Sciatic nerve (tissue), 2 donors: ENCODE measurements at regions not wholly inside any gene's neighbourhood (a gene's known extent, or its start where the extent isn't known, plus 50 kb on each side); places are given as distances from the start of the nearest gene placed in this dataset.
"Not testable (repeated sequence)": the region's sequence is repeated elsewhere in the genome, so short reads cannot be mapped to it uniquely, and the experiment has no call there.

ENCODE experiments used
- ATAC-seq: fragments of 200-7000 bp; cut with Tn5 transposase; one replicate; pipeline ENCODE4 v1.9.1; 2020; ENCODE audit warnings: mild to moderate bottlenecking, moderate library complexity
- DNase-seq: peaks from one replicate; pipeline ENCODE4 v3.0.0-alpha.2; 2020; ENCODE audit warnings: low spot score
- intact Hi-C: fragments of 100-400 bp; cut with DNase I; formaldehyde crosslinking; loops from one replicate; pipeline ENCODE4 v1.14.2; 2022
- donor health status: DM: no; HTN: no; CAD: no.
- donor health status: DM: no; HTN: no; CAD: no.

GRCh38 chr7:19338512-19338911, 193.3 kb upstream of the FERD3L start:
- DNase-seq, intact Hi-C loops, ATAC-seq: not testable (repeated sequence)

DNA sequence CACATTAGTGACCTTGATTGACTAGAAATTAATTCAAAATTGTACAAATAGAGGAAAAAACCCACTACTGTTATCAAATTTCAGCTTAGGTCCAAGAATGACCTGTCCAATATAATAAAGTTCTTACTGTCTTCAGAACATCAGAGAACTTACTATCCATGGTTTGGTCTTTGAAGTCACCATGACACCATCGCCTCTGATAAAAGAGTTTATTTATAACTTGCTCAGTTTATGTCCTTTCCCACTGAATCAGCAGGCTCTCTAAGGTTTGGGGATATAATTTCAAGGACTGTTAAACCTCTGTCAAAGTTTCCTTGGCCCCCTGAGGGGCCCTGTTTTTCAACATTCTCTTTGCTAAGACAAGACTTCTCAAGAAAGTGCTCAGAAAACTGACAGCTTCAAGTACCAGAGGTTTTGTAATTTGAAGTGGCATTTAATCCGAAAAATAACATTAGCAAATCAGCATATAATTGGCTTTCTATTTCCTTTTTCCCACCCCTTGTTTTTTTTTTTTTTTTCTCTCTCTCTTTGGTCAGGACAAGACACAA, 191.7 kb upstream of the FERD3L start:
- DNase-seq (no peak), ATAC-seq (no peak)
- intact Hi-C loops, result no loop called here

DNA sequence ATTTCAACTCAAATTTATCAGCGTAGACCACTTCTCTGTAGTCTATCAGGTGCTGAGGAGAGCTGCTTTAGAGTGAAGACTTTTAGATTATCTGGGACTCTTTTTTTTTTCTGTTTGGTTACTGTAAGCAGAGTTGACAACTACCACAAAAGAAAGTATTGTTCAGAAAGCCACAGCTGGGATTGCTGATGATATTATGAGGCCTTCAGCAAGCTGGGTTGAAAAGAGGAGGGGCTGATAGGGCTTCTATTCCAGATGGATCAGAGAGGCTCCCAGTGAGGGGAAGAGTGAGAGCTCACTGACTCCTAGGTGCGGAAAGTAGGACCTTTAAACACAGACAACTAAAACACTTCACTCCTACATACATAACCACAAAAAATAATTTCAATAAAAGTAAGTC, 188.5 kb upstream of the FERD3L start:
- no peak for DNase-seq
- intact Hi-C loops, result no loop called here
- no peak for ATAC-seq

DNA sequence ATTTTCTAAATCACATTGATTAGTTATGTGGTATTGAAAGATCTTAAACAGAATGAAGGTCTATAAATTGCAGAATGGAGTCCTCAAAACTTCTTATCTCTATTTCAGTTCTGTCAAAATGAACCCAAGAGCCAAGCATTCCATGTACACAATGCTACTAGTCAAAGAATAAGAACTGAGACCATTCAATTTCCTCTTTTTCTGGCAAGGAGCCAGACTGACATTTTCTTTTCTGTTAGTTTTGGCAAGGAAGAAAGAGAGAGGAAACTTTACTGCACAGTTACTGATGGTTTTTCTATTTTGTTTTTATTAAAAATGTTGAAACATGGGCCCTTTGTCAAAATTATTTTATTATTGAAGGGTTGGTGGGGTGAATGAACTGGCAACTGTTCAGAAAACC, 181.8 kb upstream of the FERD3L start:
- DNase-seq, result no peak
- intact Hi-C loops, result no loop called here
- no peak for ATAC-seq

GRCh38 chr7:19322002-19322401, 176.8 kb upstream of the FERD3L start:
- ATAC-seq (no peak), DNase-seq (no peak)
- intact Hi-C loops, result no loop called here

DNA sequence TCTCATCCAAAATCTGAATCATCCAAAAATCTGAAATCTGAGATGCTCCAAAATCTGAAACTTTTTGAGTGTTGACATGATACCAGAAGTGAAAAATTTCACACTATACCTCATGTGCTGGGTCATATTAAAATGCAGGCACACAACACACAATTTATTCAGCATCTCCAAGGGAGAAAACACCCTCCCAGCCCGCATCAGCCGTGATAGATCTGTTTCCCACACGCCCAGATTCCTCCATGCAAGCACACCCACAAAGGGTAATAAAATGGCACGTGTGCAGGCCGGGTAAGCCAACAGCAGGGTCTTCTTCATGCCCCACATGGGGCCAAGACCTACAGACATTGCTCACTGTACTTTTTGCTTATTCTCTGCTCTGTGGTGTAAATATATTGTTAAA, 173.1 kb upstream of the FERD3L start:
- no peak for ATAC-seq
- DNase-seq, result no peak
- intact Hi-C loops, result no loop called here

GRCh38 chr7:19317461-19317860, 172.2 kb upstream of the FERD3L start:
- ATAC-seq, result no peak
- intact Hi-C loops, result no loop called here
- no peak for DNase-seq

DNA sequence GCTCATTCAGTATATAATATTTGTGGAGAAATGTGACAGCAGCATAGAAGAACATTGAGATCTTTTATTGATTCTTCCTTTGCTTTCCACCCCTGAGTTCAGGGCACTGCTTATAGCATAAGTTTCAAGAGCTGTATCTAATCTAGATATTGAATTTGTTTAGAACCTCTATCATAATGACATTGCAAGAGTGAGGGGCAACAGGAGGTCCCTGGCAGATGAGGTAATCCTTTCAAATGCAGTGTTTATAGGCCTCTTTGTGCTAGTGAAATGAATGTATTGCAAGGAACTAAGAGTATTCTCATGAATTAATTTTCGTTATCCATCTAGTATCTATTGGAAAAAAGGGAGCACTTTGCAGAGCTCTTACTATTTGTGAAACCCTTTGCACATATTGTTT, 167.2 kb upstream of the FERD3L start:
- no peak for DNase-seq
- no peak for ATAC-seq

GRCh38 chr7:19307554-19307953, 162.3 kb upstream of the FERD3L start:
- intact Hi-C loops, result no loop called here
- DNase-seq, result no peak
- ATAC-seq, result no peak

More for the DNA sequence above, 167.2 kb upstream of the FERD3L start:
- intact Hi-C loops, result no loop called here

- ATAC-seq, result no peak
- intact Hi-C loops, result no loop called here
These were observed 160.5 kb upstream of the FERD3L start for GRCh38 chr7:19305698-19306097.

GRCh38 chr7:19304086-19304485, 158.9 kb upstream of the FERD3L start:
- intact Hi-C loops, result no loop called here
- ATAC-seq (no peak), DNase-seq (no peak)

More at GRCh38 chr7:19305698-19306097, 160.5 kb upstream of the FERD3L start:
- no peak for DNase-seq

- intact Hi-C loops, result no loop called here
- DNase-seq, result no peak
- ATAC-seq, result no peak
These were observed 157.5 kb upstream of the FERD3L start for GRCh38 chr7:19302731-19303130.

DNA sequence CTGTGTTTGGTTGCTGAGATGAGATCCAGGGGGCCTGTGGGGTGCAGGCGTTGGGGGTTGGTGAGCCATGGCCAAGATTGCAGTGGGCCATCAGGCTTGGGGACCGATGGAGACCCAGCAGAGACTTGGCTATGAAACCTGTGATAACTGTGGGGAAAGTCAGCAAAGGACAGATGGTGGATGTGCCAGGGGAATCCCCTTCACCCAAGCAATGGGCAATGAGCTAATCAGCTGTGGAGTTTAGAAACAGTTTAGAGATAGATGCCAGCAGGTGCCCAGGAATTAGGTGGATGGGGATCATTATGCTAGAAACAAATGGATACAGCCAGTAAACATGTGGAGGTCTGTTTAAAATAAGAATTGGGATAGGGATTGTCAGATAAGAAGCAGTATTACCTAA, 151.4 kb upstream of the FERD3L start:
- intact Hi-C loops, result no loop called here
- no peak for DNase-seq
- ATAC-seq, result no peak

GRCh38 chr7:19295376-19295775, 150.2 kb upstream of the FERD3L start:
- ATAC-seq, result no peak
- intact Hi-C loops, result no loop called here
- DNase-seq, result no peak

GRCh38 chr7:19294619-19295018, 149.4 kb upstream of the FERD3L start:
- intact Hi-C loops, result no loop called here
- no peak for DNase-seq

DNA sequence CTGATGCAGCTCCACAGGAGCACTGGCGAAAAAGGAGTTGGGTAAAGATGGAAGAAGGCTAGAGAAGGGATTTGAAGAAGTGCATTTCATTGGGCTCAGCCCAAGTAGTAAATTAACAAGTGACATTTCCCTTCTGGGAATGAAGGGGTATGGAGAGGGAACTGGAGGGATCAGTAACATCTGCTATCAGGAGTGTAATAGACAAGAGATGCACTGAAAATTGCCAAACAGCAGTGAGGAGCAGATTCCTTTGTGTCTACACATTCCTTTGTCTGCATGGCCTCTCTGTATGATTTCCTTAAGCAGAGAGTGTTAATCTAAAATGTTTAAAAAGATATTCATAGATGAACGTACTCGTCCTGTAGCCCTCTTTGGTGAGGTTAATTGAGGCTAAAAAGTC, 148.2 kb upstream of the FERD3L start:
- intact Hi-C loops, result no loop called here
- DNase-seq, result no peak
- no peak for ATAC-seq

More at GRCh38 chr7:19294619-19295018, 149.4 kb upstream of the FERD3L start:
- ATAC-seq, result no peak

- DNase-seq (no peak), ATAC-seq (no peak)
- intact Hi-C loops, result no loop called here
These were observed 145.7 kb upstream of the FERD3L start for GRCh38 chr7:19290968-19291367.

- intact Hi-C loops, result no loop called here
- DNase-seq (no peak), ATAC-seq (no peak)
These were observed 144.8 kb upstream of the FERD3L start for GRCh38 chr7:19290066-19290465.

DNA sequence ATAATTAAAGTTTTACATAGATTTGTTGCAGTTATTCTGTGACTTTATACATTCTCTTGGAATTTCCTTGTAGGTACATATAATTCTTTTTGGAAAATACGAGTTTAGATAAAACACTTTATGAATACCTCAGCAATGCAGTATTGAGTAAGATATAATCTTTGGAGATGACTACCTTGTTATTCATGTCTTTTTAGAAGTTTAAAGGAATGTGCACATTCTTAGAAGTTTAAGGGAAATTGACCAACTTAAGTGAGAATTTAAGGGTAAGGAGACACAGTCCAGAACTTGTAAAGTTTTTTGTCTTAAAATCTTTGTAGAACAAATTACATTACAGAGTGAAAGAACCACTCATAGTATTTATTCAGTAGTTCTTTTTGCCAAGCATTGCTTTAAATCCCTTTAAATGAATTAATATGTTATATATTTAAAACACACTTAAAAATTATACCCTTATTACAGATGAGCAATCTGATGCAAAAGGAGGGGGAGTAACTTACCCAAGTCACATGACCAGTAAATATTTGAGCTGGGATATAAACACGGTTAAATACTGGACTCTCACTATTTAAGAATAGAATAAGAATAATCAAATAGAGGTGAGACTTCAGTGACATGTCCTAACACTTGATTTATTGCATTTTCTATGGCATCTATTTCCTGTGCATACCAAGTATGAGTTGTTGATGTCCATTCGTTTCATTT, 139.5 kb upstream of the FERD3L start:
- ATAC-seq (no peak), DNase-seq (no peak)
- intact Hi-C loops, result no loop called here

DNA sequence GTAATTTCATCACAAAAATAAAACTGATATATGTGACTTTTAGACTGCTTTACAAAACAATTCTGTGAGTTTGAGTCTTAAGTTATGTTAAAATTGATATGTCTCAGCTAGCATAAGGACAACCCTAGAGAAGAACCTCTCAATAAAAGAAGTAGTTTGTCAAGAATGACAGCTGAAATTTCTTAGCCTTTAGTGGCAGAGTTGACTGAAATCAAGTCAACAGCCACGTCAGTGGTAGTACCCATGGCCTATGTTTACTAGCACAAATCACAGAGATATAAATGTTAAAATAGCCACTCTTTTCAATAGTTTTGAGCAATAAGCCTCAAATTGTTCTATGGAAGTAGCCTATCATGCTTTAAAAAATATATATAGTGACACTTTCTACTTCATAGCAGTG, 138.9 kb upstream of the FERD3L start:
- DNase-seq, result no peak
- no peak for ATAC-seq
- intact Hi-C loops, result no loop called here

GRCh38 chr7:19275000-19275399, 129.8 kb upstream of the FERD3L start:
- intact Hi-C loops, result no loop called here
- DNase-seq, result no peak
- ATAC-seq, result no peak
